ENCODE measurements at regions not wholly inside any gene's neighbourhood (a gene's known extent, or its start where the extent isn't known, plus 50 kb on each side); places are given as distances from the start of the nearest gene placed in this dataset.

DNA sequence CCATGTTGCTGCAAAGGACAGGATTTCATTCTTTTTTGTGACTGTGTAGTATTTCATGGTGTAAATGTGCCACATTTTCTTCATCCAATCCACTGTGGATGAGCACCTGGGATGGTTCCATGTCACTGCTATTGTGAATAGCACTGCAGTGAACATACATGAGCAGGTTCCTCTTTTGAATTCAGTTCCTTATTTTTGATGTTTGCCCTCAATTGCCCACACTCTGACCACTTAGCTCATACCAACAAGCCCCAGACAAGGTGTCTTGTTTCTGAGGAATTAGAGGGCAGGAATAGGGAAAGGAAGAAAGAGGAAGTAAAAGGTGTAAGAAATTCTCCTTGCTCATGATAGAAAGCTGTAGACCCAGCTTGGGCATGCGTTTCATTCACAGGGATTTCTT, 244.2 kb upstream of the ZNF507 start:
- DNase-seq (ENCODE audit: low read depth) = no peak

DNA sequence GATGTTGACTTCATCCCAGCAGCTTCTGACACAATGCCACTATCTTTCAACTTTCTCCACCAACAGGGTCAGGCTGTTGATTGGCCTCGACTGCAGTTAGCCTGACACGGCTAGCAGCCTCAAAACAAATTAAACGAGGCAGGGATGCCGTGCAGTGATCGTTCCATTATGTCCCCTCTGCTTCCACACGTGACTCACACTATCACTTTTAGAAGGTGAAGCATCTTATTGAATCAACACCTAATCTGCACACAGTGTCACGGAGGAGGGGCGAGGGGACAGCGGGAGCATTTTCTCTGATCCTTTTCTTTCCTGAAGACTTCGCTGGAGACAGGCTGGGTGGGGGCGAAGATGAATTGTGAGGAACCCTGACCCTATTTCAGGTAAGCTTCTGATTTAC, 241.9 kb upstream of the ZNF507 start:
- no peak for DNase-seq (ENCODE audit: low read depth)

DNA sequence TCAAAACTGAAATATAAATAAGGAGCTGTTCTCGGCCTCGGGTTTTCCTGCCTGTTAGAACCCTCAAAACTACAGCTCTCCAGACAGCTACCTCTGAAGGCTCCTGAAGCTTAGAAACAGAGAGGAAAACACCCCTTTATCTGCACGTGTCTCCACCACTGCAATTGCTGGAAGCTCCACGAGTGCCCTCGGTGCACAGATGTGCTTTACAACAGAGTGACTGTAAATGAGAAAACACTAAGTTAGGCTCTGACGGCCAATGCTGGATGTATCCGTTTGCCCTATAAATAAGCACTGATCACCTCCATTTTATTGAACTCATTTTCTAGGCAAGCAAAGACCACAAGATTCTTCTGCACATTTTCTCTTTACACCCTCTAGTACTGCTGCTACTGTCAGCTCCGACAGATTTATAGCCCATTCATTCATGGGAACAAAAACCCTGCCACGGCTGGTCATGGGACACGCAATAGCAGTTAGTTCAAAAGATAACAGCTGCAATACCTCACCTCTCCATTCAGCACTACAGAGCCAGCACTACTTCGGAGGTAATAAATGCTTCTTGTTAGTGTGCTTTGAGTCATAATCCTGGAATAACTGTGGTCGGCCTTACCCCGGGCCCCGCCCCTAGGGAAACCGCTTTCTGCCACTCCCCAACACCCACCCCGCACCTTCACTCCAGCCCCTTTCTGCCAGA, 241.1 kb upstream of the ZNF507 start:
- DNase-seq (ENCODE audit: low read depth) = peak; percentile 43

DNA sequence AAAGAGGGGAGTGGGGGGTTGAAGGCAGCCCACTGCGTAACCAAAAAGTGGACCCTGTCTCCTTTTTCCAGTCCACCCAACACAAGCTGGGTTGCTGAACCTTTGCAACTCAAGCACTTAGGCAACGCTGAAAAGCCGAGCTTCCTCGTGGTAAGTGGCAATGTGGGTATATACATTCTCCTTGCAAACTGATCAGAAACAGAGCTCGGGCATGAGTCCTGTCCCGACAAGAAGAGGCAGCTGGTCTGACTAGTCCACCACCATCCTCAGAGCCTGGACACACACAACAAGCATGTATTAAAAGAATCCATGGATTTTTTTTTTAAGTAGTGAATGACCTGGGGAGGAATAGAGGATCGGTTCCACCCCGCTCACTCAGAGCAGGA, 240.6 kb upstream of the ZNF507 start:
- no peak for DNase-seq (ENCODE audit: low read depth)

DNA sequence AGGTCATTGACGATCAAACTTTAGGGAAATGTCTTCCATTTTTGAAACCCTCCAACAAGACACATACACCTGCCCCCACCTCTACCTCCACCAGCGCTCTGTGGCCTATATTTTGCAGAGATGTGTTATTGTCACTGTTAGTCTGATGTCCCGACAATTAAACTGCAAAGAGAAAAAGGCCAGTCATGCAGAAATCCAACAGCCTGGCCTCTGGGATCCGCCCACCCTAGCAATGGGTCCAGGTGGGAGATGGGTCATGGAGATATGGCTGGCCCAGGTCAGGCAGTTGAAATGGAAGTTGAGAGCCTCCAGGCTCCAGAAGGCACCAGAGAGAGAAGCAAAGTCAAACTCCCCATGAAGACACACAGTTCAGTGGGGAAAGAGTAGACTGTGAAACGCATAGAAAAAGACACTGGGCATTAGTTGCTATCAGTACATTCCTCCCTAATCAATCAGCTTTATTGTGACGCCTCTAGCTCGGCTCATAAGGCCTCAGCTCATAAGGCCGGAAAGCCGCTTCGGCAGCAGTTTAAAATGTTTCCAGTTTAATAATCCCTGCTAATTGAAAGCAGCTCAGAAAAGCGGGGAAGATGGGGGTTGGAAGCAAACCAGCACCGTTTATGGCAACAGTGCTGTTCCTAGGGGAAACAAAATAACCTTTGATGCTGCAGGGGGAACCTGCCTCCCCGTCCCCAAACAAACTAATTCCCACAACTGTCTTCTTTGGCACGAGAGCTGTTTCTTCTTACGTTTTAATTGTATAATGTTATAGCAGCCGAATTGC, 239.7 kb upstream of the ZNF507 start:
- no peak for DNase-seq (ENCODE audit: low read depth)

DNA sequence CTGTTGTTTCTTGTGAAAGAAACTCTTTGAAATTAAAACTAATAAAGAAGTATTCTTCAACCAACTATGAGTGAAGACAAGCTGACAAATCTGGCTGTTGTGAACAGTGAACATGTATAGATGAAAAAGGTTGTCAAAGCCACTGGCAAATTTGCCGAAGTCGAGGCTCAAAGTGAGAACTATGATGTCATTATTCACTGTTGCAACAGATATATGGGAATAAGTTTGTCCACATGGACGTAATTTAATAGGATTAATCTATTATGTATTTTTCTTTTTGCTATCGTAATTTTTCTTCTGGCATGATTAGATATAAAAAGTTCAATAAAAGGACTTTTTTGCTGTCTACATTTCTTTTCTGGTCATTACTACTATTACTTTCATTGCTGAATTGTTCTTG, 223.2 kb upstream of the ZNF507 start:
- no peak for DNase-seq (ENCODE audit: low read depth)

DNA sequence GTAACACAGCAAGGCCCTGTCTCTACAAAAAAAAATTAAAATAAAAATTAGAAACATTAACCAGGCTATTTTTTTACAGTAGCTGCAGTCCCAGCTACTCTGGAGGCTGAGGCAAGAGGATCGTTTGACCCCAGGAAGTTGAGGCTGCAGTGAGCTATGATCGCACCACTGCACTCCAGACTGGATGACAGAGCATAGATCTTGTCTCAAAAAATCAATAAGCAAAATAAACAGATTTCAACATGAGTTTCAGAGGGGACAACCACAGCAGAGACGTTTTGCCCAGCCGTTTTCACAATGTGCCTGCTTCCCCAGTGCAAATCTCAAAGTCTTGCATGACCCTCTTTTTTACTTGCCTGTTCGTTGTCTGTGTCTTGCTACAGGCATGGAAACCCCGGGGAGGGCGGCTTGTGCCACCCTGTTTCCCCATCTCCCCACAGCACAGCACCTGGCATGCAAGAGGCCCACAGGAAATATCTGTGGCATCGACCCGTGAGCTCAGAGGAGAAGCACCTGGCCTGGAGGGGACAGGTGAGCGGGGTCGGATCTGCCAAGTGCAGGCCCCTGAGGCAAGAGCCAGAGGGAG, 222.0 kb upstream of the ZNF507 start:
- no peak for DNase-seq (ENCODE audit: low read depth)

DNA sequence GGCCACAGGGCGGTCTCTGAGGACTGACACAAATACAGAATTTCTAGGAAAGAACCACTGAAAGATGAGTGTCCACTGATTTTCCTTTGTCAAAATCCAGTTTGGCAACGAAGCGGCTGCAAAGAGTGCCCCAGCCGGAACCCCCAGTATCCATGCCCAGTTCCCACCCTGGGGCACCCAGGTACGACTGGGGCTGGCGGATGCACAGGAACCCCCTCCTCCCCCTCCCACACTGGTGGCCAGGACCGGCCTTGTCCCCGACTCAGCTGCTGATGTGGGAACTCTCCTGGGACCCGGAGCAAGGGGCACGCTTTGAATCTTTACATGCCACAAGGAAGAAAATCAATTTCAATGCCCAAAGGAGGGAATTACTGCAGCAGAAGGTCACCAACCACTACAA, 220.8 kb upstream of the ZNF507 start:
- no peak for DNase-seq (ENCODE audit: low read depth)

DNA sequence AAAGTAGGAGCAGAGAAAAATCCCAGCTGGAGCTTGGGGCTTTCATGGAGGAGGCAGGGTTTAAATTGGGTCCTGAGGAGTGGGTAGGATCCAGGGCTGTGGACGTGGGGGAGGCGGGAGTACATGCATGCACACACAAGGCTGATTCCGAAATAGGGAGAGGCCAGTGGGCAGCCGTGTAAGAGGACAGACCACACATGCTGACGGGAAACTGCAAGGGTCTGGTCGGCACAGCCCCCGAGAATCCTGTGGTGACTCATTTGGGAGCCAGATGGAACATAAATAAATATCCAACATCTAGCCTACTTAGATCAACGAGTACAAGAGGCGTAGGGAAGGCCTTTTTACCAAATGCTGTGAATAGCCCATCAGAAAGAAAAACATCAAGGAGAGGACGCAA, 216.3 kb upstream of the ZNF507 start:
- DNase-seq (ENCODE audit: low read depth) = no peak

DNA sequence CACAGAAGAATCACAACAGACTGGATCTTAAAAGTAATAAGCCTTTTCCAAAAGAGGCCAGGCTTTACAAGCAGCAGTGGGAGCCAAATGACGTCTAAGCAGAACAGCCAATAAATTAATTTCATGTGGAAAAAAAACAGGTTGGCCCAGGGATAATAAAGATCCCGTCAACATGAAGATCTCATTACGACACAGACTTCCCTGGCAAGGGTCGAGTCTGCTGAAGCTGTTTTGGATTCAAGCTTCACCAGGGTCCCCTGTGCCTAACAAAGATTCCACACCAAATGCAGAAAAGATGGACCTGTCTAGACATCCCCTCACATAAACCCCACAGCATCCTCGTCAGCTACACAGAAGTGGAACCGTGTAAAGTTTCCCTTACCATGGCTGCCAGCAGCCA, 215.1 kb upstream of the ZNF507 start:
- DNase-seq (ENCODE audit: low read depth) = no peak

DNA sequence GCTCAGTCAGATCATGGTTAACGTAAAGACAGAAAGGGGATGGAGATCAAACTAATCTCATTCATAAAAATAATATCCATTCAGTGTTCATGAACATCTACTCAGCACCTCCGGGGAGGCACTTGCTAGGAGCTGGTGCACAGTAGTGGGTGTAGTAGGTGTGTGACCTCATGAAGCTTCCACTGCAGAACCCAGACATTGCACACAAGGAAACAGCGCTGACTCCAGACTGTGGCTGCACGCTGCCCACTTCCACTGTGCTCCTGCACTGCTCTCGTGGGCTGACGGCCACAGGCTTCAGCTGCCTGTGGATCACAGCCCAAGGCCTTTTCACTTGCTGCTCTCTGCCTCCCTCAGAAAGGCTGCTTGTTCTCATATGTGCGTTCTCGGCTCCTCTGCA, 214.4 kb upstream of the ZNF507 start:
- no peak for DNase-seq (ENCODE audit: low read depth)

DNA sequence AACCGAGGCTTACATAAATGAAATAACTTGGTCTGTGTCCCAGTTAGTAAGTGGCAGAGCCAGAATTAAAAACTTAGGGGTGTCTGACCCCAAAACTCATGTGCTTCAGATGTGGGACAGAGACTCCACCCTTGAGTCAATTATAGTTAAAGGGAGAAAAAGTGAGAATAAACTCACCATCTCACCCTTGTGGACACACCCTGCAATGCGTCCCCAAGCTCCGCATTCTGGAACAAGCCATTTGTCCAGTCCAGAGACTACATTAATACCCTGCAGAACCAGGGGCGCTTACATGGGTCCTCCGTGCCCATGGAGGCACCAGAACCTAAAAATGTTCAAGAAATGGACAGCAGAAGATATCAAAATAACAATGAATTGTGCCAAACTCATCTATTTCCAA, 207.0 kb upstream of the ZNF507 start:
- DNase-seq (ENCODE audit: low read depth) = no peak

DNA sequence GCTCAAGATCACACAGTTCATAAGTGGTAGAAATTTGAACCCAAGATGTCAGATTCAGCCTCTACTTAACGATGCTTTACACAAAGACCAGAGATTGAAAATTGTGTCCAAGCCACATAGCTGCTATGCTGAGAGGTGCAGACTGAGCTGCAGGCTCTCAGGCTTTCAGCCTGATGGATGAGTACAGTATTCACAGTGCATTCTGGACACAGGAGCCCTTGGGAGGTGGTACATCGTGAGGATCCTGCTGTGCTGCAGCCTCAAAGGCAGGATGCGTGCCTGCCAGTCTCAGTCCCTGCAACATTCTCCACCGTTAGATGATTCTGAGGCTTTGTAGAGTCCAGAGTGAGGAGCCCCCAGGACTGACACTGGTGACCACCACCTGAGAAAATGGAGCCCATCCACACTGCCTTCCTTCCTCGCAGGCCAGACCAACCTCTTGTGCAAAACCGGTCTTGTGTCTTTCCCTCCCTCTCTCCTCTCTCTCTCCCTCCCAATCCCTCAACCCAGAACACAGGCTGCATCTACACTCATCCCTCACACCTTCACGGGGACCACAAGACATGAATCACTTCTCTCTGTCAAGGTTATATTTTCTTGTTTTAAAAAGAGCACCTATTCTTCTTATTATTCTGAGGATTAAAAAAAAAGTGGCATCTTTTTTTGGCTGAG, 203.4 kb upstream of the ZNF507 start:
- DNase-seq (ENCODE audit: low read depth) = no peak

DNA sequence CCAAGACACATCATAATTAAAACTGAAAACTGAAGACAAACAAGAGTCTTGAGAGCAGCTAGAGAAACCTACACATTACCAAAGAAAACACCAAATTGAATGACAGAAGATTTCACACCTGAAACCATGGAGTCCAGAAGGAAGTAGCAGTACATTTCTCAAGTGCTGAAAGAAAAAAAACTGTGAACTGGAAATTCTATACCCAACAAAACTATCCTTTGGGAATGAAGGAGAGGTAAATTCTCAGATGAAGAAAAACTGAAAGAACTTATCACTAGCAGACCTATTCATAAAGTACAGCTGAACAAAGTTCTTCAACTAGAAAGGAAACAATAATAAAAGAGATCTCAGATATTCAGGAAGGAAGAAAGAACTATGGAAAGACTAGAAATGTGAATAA, 198.7 kb upstream of the ZNF507 start:
- DNase-seq (ENCODE audit: low read depth) = no peak

DNA sequence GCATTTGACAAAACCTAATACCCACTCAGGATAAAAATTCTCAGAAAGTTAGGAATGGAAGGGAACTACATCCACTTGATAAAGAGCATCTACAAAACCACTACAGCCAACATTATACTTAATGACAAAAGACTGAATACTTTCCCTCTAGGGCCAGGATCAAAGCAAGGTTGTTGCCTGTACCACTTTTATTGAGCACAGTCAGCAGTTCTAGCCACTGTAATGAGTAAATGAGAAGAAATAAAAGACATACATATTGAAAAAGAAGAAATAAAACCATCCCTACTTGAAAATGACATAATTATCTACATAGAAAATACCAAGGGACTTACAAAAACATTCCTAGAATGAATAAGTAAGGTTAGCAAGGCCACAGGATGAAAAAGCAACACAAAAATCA, 194.8 kb upstream of the ZNF507 start:
- DNase-seq (ENCODE audit: low read depth) = no peak

DNA sequence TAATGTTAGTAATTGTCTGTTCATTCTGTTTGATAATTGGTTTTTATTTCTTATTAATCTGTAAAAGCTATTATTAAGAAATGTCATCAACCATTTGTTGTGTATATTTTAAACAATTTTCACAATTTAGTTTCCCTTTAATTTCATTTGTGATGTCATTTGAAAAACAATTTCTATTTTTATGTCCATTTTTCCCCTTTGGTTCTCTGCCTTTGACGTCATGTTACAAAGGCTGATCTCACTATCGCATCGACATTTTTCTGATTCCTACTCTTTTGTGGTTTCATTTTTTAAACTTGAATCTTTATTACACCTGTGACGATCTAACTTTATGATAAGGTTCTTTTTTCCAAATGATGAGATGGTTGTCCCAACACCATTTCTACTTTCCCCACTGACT, 191.0 kb upstream of the ZNF507 start:
- DNase-seq (ENCODE audit: low read depth) = no peak

DNA sequence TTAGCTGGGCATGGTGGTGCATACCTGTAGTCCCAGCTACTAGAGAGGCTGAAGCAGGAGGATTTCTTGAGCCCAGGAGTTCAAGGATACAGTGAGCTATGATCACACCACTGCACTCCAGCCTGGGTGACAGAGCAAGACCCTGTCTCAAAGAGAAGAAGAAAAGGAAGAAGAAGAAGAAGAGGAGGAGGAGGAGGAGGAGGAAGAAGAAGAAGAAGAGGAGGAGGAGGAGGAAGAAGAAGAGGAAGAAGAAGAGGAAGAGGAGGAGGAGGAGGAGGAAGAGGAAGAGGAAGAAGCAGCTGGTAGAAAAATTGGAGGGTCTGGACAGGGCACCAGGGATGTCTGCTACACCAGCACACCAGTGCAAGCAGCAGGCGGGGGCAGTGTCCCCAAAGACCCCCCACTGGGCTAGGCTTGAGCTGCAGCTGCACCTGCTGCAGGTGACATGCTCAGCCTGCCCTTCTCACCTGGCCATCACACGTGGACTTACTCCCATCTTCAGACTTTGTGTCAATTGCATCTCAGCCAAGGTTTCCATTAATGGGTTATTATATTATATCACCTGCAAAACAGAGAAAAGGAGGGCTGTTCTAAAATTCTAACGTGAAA, 180.9 kb upstream of the ZNF507 start:
- no peak for DNase-seq (ENCODE audit: low read depth)

DNA sequence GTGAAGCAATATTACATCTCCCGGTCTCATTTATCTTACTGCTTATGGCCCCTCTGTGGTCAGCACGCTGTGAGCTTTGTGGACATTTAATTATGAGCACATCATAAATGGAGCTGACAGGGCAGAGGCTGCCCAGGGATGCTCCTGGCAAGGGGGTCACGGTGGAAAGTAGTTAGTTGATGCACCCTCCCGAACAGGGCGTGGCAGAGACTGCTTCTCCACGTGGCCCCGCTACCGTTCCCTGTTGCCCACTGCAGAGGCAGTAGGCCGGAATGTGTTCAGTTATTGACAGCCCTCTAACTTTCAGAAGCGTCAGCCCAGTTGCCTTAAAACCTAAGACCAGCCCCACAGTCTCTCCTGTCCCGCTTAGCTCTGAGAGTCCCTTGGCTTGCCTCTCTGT, 180.3 kb upstream of the ZNF507 start:
- DNase-seq (ENCODE audit: low read depth) = no peak

DNA sequence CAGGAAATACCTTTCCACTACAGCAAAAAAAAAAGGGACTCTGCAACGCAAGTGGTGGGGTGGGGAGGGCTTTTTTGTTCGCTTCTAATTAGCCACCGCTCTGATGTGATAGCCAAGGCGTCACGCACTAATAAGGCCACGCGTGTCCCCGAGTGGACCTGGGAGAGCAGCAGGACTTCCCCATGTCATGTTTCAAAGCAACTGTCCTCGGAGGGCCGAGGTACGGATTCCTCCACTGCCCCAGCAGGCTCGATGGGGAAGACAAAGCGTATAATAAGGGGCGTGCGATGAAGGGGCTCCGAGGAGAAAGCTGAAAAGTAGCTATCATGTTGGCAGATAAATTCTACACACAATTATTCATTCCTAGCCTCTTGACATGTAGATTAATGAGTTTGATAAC, 179.7 kb upstream of the ZNF507 start:
- no peak for DNase-seq (ENCODE audit: low read depth)

DNA sequence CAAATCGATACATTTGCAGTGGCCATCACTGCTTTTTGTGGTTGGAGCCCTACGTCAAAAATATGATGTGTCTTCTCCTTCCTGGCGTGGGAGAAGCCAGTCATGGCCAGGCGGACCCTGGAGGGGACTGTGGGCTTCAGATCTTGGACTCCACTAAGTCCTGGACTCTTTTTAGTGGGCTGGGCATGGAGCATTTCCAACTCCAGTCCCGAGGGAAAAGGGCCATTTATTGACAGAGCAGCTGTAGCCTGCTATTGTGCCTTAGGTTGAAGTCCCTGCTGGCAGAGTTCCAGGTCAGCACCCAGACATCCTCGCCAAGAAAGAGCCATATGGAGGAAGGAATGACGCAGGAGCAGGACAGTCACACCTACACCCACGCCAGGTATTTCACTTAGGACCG, 179.2 kb upstream of the ZNF507 start:
- DNase-seq (ENCODE audit: low read depth) = no peak

DNA sequence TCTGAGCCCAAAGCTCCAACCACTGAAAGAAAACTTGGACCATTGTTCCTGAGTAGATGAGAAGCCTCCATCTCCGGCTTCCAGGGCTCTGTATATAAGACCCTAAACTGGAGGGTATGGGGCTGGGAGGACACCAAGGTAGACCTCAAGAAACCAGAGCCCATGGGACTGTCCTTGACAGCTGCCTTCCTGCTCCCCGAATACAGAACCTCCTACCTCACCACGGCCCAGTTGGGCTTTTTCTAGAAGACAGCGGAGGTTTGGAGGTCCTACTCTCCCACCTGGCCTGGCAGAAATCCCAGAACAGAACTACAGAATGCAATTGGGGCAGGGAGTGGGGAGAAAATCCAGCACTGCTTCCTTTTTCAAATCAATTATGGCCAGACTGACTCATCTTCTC, 177.3 kb upstream of the ZNF507 start:
- DNase-seq (ENCODE audit: low read depth) = no peak

DNA sequence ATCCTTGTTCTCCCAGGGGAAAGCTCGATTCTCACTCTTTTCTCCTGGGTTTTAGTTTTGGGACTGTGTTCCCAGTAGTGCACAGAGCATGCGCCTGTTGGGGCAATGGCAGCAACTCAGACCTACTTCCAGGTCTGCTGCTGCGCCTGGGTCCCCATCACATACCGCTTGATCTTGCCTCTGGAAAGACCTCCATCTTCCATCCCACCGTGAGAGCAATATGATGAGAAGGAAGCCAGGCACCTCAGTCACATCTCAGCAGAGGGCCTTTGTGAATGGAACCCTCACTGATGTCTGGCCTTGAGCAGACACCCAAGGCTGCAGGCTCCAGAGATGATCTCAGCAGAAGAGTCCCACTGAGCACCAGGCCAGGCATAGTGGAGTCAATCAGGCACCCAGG, 176.8 kb upstream of the ZNF507 start:
- DNase-seq (ENCODE audit: low read depth) = no peak
